Stomach (tissue), 4 donors: ENCODE measurements at regions not wholly inside any gene's neighbourhood (a gene's known extent, or its start where the extent isn't known, plus 50 kb on each side); places are given as distances from the start of the nearest gene placed in this dataset.

Experiments used
- EP300 ChIP-seq: sonication (generic); formaldehyde crosslinking; IDR thresholded peaks from one replicate; pipeline ENCODE4 v1.6.1; 2017; ENCODE audit warnings: antibody characterized with exemption
- POLR2A ChIP-seq, 4 donors: fragments of 450-650 bp; IDR thresholded peaks; one replicate each; pipeline ENCODE4 v1.6.1; 2016; ENCODE audit warnings: antibody characterized with exemption in 4 of 4, control low read depth in 2 of 4, mild to moderate bottlenecking in 1 of 4, moderate library complexity in 1 of 4
- TF ChIP-seq, protein P1 (sequence below), 7 experiments: fragments of 450-650 bp in 4 of 7; fragments of 200-600 bp in 3 of 7; sonication (generic) in 3 of 7; IDR thresholded peaks; one replicate each; pipeline ENCODE4 v1.5.1; 2016 to 2019; ENCODE audit warnings: antibody characterized with exemption in 7 of 7, control low read depth in 2 of 7, mild to moderate bottlenecking in 1 of 7

DNA sequence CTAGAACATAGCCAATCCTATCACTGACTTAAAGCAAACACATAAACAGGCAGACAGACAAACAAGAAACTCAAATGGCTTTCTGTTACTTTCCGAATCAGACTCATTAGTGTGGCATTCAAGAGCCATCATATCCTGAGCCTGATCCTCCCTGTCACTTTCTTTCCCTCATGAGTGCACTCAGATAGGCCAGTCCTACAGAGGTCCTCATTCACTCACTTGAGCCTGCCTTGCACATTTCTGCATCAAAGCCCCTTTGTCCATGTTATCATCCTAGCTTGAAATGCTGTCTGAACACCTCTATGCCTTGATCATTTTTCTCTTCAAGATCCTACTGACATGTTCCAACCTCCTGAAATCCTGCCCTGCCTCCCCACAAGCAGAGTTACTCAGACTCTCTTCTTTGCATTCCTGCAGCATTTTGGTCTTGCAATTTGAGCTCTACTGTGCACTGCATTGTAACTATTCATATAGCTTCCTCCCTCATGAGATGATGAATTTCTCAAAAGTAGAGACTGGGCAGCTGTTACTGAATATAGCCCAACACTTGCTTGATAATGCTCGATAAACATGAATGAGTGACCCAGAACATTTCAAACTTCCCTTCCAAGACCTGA lies 126.9 kb downstream of the PALM2AKAP2 start:
- TF ChIP-seq POLR2A (IDR thresholded peaks at IDR 0.05) (no peak), EP300 (no peak)
- TF ChIP-seq, protein P1, sequence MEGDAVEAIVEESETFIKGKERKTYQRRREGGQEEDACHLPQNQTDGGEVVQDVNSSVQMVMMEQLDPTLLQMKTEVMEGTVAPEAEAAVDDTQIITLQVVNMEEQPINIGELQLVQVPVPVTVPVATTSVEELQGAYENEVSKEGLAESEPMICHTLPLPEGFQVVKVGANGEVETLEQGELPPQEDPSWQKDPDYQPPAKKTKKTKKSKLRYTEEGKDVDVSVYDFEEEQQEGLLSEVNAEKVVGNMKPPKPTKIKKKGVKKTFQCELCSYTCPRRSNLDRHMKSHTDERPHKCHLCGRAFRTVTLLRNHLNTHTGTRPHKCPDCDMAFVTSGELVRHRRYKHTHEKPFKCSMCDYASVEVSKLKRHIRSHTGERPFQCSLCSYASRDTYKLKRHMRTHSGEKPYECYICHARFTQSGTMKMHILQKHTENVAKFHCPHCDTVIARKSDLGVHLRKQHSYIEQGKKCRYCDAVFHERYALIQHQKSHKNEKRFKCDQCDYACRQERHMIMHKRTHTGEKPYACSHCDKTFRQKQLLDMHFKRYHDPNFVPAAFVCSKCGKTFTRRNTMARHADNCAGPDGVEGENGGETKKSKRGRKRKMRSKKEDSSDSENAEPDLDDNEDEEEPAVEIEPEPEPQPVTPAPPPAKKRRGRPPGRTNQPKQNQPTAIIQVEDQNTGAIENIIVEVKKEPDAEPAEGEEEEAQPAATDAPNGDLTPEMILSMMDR (IDR thresholded peaks at IDR 0.05): no peak
